HCT116 (cell line): ENCODE measurements at regions not wholly inside any gene's neighbourhood (a gene's known extent, or its start where the extent isn't known, plus 50 kb on each side); places are given as distances from the start of the nearest gene placed in this dataset.

Experiments used
- ATAC-seq: fragments of 200-7000 bp; cut with Tn5 transposase; 2 replicates; pipeline ENCODE4 v1.9.1; 2020; ENCODE audit warnings: mild to moderate bottlenecking, moderate library complexity
- BruUV-seq: library from RNA; stranded (reverse); fragments of 400-500 nt; replicated peaks from 2 replicates; lab custom pipeline; 2021; lab: Mats Ljungman, UMichigan
- CTCF ChIA-PET: fragments of 300-600 bp; sonication (Branson Sonifier 250); formaldehyde crosslinking; loops from one replicate; lab custom pipeline; 2021; ENCODE audit warnings: antibody characterized with exemption; lab: Charles Lee
- POLR2A ChIA-PET: fragments of 300-600, 350-600 bp; sonication (Branson Sonifier 250); formaldehyde crosslinking; loops from one replicate; lab custom pipeline; 2021; ENCODE audit warnings: antibody characterized with exemption; lab: Charles Lee
- RAD21 ChIA-PET, 2 experiments: fragments of 300-600 bp; sonication (Branson Sonifier 250); formaldehyde crosslinking; loops; one replicate each; lab custom pipeline; 2023; ENCODE audit warnings: low total read pairs in 2 of 2; ENCODE audit not compliant: uncharacterized antibody in 2 of 2, unreplicated experiment in 2 of 2, low non-redundant PET in 1 of 2; lab: Charles Lee
- DNase-seq: peaks from one replicate; pipeline ENCODE4 v3.0.0-alpha.2; 2010; ENCODE audit warnings: low read depth, low spot score
- H2AFZ ChIP-seq: fragments of 200-600 bp; shearing (Covaris generic), sonication (generic); 2 replicates; pipeline ENCODE4 v1.6.1; 2017; ENCODE audit warnings: low read depth, mixed run types, mixed read lengths, antibody characterized with exemption, low read length; ENCODE audit not compliant: poor library complexity, severe bottlenecking
- H3K27ac ChIP-seq: 2 replicates; pipeline ENCODE4 v1.5.1; 2012; ENCODE audit warnings: low read depth, low read length
- H3K27me3 ChIP-seq: fragments of 200-600 bp; sonication (generic); 2 replicates; pipeline ENCODE4 v1.6.1; 2016; ENCODE audit warnings: mixed run types, low read length, mixed read lengths; ENCODE audit not compliant: insufficient read depth
- H3K36me3 ChIP-seq, 2 experiments: fragments of 200-500 bp in 1 of 2; fragments of 200-600 bp in 1 of 2; sonication (Bioruptor generic) in 1 of 2; sonication (generic) in 1 of 2; 2 replicates each; pipeline versions ENCODE4 v1.5.1 to v1.6.1; 2014 to 2016; ENCODE audit warnings: low read length in 2 of 2, inconsistent platforms in 1 of 2, mixed read lengths in 1 of 2, mixed run types in 1 of 2; ENCODE audit not compliant: insufficient read depth in 2 of 2, control insufficient read depth in 1 of 2
- H3K4me1 ChIP-seq, 2 experiments: fragments of 200-600 bp in 1 of 2; sonication (generic) in 1 of 2; 2 replicates each; pipeline versions ENCODE4 v1.5.1 to v1.6.1; 2012 to 2017; ENCODE audit warnings: low read length in 2 of 2, inconsistent platforms in 1 of 2, mild to moderate bottlenecking in 1 of 2, mixed read lengths in 1 of 2, mixed run types in 1 of 2, moderate library complexity in 1 of 2; ENCODE audit not compliant: insufficient read depth in 2 of 2, control insufficient read depth in 1 of 2
- H3K4me2 ChIP-seq: fragments of 200-600 bp; sonication (generic); 2 replicates; pipeline ENCODE4 v1.6.1; 2017; ENCODE audit warnings: mixed run types, low read length, mixed read lengths
- H3K4me3 ChIP-seq, 2 experiments: fragments of 200-600 bp in 1 of 2; sonication (generic) in 1 of 2; replicated peaks in 1 of 2; 2 replicates each; pipeline ENCODE4 v1.5.1; 2011 to 2016; ENCODE audit warnings: low read length in 2 of 2, control low read depth in 1 of 2, low read depth in 1 of 2, mild to moderate bottlenecking in 1 of 2, mixed read lengths in 1 of 2, mixed run types in 1 of 2
- H3K79me2 ChIP-seq: fragments of 200-600 bp; sonication (generic); 2 replicates; pipeline ENCODE4 v1.6.1; 2017; ENCODE audit warnings: mild to moderate bottlenecking, mixed run types, low read length, moderate library complexity, mixed read lengths; ENCODE audit not compliant: insufficient read depth
- H3K9ac ChIP-seq: fragments of 200-600 bp; sonication (generic); 2 replicates; pipeline ENCODE4 v1.6.1; 2016; ENCODE audit warnings: low read length, mixed read lengths
- H3K9me2 ChIP-seq: fragments of 200-600 bp; sonication (generic), shearing (Covaris generic); 2 replicates; pipeline ENCODE4 v1.6.1; 2017; ENCODE audit warnings: mixed run types, mild to moderate bottlenecking, moderate library complexity; ENCODE audit not compliant: insufficient read depth
- H3K9me3 ChIP-seq, 2 experiments: fragments of 200-500 bp in 1 of 2; fragments of 200-600 bp in 1 of 2; sonication (Bioruptor generic) in 1 of 2; sonication (generic) in 1 of 2; 2 replicates each; pipeline ENCODE4 v1.6.1; 2014 to 2017; ENCODE audit warnings: low read length in 2 of 2, mixed read lengths in 2 of 2, inconsistent platforms in 1 of 2, low read depth in 1 of 2, mild to moderate bottlenecking in 1 of 2, mixed run types in 1 of 2, moderate library complexity in 1 of 2; ENCODE audit not compliant: control insufficient read depth in 1 of 2, insufficient read depth in 1 of 2
- H4K20me1 ChIP-seq: fragments of 200-600 bp; sonication (generic), shearing (Covaris generic); 2 replicates; pipeline ENCODE4 v1.6.1; 2017; ENCODE audit warnings: mixed run types, mild to moderate bottlenecking, moderate library complexity; ENCODE audit not compliant: insufficient read depth
- CEBPB ChIP-seq: IDR thresholded peaks from 2 replicates; pipeline ENCODE4 v1.6.1; 2012; ENCODE audit warnings: low read depth
- EGR1 ChIP-seq: IDR thresholded peaks from 2 replicates; pipeline ENCODE4 v1.6.1; 2012; ENCODE audit warnings: low read depth
- EZH2phosphoT487 ChIP-seq: fragments of 200-600 bp; IDR thresholded peaks from 2 replicates; pipeline ENCODE4 v1.6.1; 2018; ENCODE audit warnings: antibody characterized with exemption, borderline replicate concordance
- FOSL1 ChIP-seq: IDR thresholded peaks from 2 replicates; pipeline ENCODE4 v1.6.1; 2012; ENCODE audit warnings: low read depth
- JUND ChIP-seq: IDR thresholded peaks from 2 replicates; pipeline ENCODE4 v1.6.1; 2012
- POLR2A ChIP-seq: IDR thresholded peaks from 2 replicates; pipeline ENCODE4 v1.7.0; 2011; ENCODE audit warnings: borderline replicate concordance; ENCODE audit not compliant: insufficient read depth, insufficient read length; ENCODE audit errors: extremely low read depth
- RAD21 ChIP-seq: IDR thresholded peaks from 2 replicates; pipeline ENCODE4 v1.6.1; 2012; ENCODE audit warnings: low read depth, mild to moderate bottlenecking
- SIN3A ChIP-seq: IDR thresholded peaks from 2 replicates; pipeline ENCODE4 v1.6.1; 2012; ENCODE audit warnings: low read depth
- SP1 ChIP-seq: IDR thresholded peaks from 2 replicates; pipeline ENCODE4 v1.6.1; 2012; ENCODE audit warnings: low read depth
- TCF7L2 ChIP-seq: IDR thresholded peaks from 2 replicates; pipeline ENCODE4 v1.7.0; 2011; ENCODE audit warnings: borderline replicate concordance, inconsistent platforms; ENCODE audit not compliant: insufficient read depth, insufficient read length; ENCODE audit errors: extremely low read depth
- ZBTB33 ChIP-seq: IDR thresholded peaks from 2 replicates; pipeline ENCODE4 v1.6.1; 2011; ENCODE audit warnings: mild to moderate bottlenecking, low read length, moderate library complexity; ENCODE audit not compliant: insufficient replicate concordance; ENCODE audit errors: extremely low read depth
- ZFX ChIP-seq: fragments of 450-650 bp; IDR thresholded peaks from 2 replicates; pipeline ENCODE4 v1.6.1; 2017
- intact Hi-C: fragments of 100-400 bp; cut with micrococcal nuclease; formaldehyde crosslinking; loops from 2 replicates; pipeline ENCODE4 v1.10.0; 2022
- TF ChIP-seq, protein P1 (sequence below): IDR thresholded peaks from 2 replicates; pipeline ENCODE4 v1.6.1; 2012
- TF ChIP-seq, protein P2 (sequence below): IDR thresholded peaks from 2 replicates; pipeline ENCODE4 v1.6.1; 2012

GRCh38 chr14:81691931-81692330, 158.3 kb upstream of the SEL1L start:
- intact Hi-C loops: no loop called here
- Histone ChIP-seq H3K9me3 (no peaks in the 10 kb centered on the region), H2AFZ (no peak overlapping the region), H3K9me2 (no peaks in the 10 kb centered on the region), H3K4me1 (no peaks in the 10 kb centered on the region), H3K4me3 (no peak overlapping the region), H3K79me2 (no peaks in the 10 kb centered on the region), H3K27ac (no peak overlapping the region), H3K27me3 (no peaks in the 10 kb centered on the region), H3K4me2 (no peak overlapping the region), H3K36me3 (no peaks in the 10 kb centered on the region), H4K20me1 (no peaks in the 10 kb centered on the region; the same call in 1 of the 2 replicates), H3K9ac (no peak overlapping the region)
- no peak for ATAC-seq
- POLR2A ChIA-PET: no interaction called here
- RAD21 ChIA-PET: no interaction called here
- DNase-seq: no peak
- BruUV-seq: no TSS peak
- CTCF ChIA-PET: no interaction called here
- TF ChIP-seq ZFX (no peak), SIN3A (no peak), EZH2phosphoT487 (no peak), FOSL1 (no peak)

- no peaks in the 10 kb centered on the region; the same call in 1 of the 2 replicates for H4K20me1 ChIP-seq
- RAD21 ChIA-PET: no interaction called here
- no peak overlapping the region for H2AFZ ChIP-seq
- H3K9me2 ChIP-seq: no peaks in the 10 kb centered on the region
- CTCF ChIA-PET: no interaction called here
- H3K9ac ChIP-seq: no peak overlapping the region
- H3K4me1 ChIP-seq: no peaks in the 10 kb centered on the region
- no peaks in the 10 kb centered on the region for H3K79me2 ChIP-seq
- no peak for DNase-seq
- TF ChIP-seq, protein P1, sequence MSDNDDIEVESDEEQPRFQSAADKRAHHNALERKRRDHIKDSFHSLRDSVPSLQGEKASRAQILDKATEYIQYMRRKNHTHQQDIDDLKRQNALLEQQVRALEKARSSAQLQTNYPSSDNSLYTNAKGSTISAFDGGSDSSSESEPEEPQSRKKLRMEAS: no peak
- TF ChIP-seq EGR1: no peak
- no peak for TF ChIP-seq TCF7L2
- TF ChIP-seq CEBPB: no peak
- no peak for TF ChIP-seq SP1
- TF ChIP-seq JUND: no peak
- no peak for TF ChIP-seq POLR2A
- TF ChIP-seq, protein P2, sequence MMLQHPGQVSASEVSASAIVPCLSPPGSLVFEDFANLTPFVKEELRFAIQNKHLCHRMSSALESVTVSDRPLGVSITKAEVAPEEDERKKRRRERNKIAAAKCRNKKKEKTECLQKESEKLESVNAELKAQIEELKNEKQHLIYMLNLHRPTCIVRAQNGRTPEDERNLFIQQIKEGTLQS: no peak
- no peak for TF ChIP-seq RAD21
- TF ChIP-seq ZBTB33: no peak
- no peak overlapping the region for H3K4me3 ChIP-seq
- intact Hi-C loops: no loop called here
- H3K27ac ChIP-seq: no peak overlapping the region
- POLR2A ChIA-PET: no interaction called here
- H3K9me3 ChIP-seq: no peaks in the 10 kb centered on the region
- no peaks in the 10 kb centered on the region for H3K27me3 ChIP-seq
- no peaks in the 10 kb centered on the region for H3K36me3 ChIP-seq
- H3K4me2 ChIP-seq: no peak overlapping the region
- BruUV-seq: no TSS peak
- no peak for ATAC-seq
Observed at GRCh38 chr14:81694419-81694818, 160.8 kb upstream of the SEL1L start.
